ENCODE measurements at regions not wholly inside any gene's neighbourhood (a gene's known extent, or its start where the extent isn't known, plus 50 kb on each side); places are given as distances from the start of the nearest gene placed in this dataset.

DNA sequence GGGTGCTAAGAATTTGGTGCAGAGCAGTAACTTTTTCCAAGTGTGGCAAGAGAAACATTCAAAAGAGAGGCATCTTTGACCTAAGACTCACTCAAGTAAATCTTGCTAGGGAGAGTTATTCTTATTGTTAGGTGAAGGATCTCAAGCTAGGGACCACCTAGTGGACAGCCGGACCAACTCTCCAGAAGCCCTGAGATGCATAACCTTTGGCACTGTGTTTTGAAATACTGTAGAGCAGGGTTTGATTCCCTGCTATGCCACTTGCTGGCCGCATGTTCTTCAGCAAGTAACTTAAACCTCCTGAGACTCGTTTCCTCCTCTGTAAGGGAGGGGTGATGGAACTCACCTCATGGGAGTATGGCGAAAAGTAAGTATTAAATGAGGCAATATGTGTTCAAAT, 336.1 kb upstream of the ADAMTSL1 start:
- H4K91ac ChIP-seq (ENCODE audit: low read depth, low read length, poor library complexity): no peak overlapping the region
- no peak overlapping the region for H3K23ac ChIP-seq (ENCODE audit: low read depth, low read length, poor library complexity)
- H3K4me3 ChIP-seq (ENCODE audit: low read length in 2 of 2): no peak overlapping the region
- H3K18ac ChIP-seq (ENCODE audit: low read length): no peak overlapping the region
- peaks cover 0 to under 1% of the 10 kb centered on the region in 2 donors for H3K4me1 ChIP-seq (ENCODE audit: control insufficient read depth in 2 of 2, insufficient read depth in 1 of 2, low read depth in 1 of 2, low read length in 2 of 2)
- H2BK12ac ChIP-seq (ENCODE audit: low read length): no peak overlapping the region
- no peak overlapping the region for H3K9ac ChIP-seq (ENCODE audit: low read depth, low read length, poor library complexity)
- H4K8ac ChIP-seq (ENCODE audit: low read depth, low read length): no peak overlapping the region
- H3K9me3 ChIP-seq (replicated peaks in 1 of 2; ENCODE audit: control insufficient read depth in 2 of 2, insufficient read depth in 1 of 2, low read depth in 1 of 2, low read length in 2 of 2): no peaks in the 10 kb centered on the region
- no peak overlapping the region for H3K14ac ChIP-seq (ENCODE audit: low read length)
- no peak overlapping the region for H3K4ac ChIP-seq (ENCODE audit: low read length)
- WGBS, 2 donors (ENCODE audit: extremely low coverage in 2 of 2, insufficient read length in 2 of 2, insufficient replicate concordance in 1 of 2): no CpG with 5 or more reads among the region's 4 CpGs
- no peak overlapping the region for H3K27ac ChIP-seq (replicated peaks; ENCODE audit: low read length)
- H3K27me3 ChIP-seq (ENCODE audit: control insufficient read depth in 3 of 3, insufficient read depth in 3 of 3, low read depth in 1 of 3, low read length in 3 of 3): no peaks in the 10 kb centered on the region
- H2BK5ac ChIP-seq (ENCODE audit: low read length): no peak overlapping the region
- no peaks in the 10 kb centered on the region for H3K36me3 ChIP-seq (replicated peaks in 1 of 2; ENCODE audit: control insufficient read depth in 2 of 2, insufficient read depth in 2 of 2, low read length in 2 of 2)
- no peak for DNase-seq (ENCODE audit: low spot score)
- H2BK15ac ChIP-seq (ENCODE audit: low read length): no peak overlapping the region
- no peak overlapping the region for H2AK5ac ChIP-seq (ENCODE audit: low read depth, low read length)
- no peak overlapping the region for H3K4me2 ChIP-seq (ENCODE audit: insufficient read depth, low read length, poor library complexity, severe bottlenecking)
- H2BK120ac ChIP-seq (ENCODE audit: low read depth, low read length): no peak overlapping the region
- H2AFZ ChIP-seq (ENCODE audit: low read length): no peak overlapping the region
- H3K79me1 ChIP-seq (ENCODE audit: low read depth, low read length): no peaks in the 10 kb centered on the region

DNA sequence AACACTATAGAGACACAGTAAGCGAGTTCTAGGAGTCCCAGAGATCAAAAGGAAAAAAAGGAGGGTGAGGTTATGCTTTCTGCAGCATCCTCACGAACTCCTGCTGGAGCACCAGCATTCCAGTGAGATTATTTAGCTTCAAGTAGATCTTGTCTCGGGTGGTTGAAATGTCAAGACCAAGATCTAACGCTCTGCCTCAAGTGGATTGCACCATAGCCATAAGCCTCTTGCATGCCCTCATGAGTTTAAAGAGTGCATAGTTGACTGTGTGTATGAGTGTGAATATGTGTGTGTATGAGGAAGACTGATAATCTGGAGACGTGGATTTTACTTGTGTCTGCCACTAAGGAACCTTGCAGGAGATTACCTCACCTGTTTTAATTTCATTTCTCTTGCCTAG, 335.3 kb upstream of the ADAMTSL1 start:
- H3K23ac ChIP-seq (ENCODE audit: low read depth, low read length, poor library complexity): no peak overlapping the region
- H3K9ac ChIP-seq (ENCODE audit: low read depth, low read length, poor library complexity): no peak overlapping the region
- no peak overlapping the region for H2BK12ac ChIP-seq (ENCODE audit: low read length)
- H3K4ac ChIP-seq (ENCODE audit: low read length): no peak overlapping the region
- no peak overlapping the region for H3K27ac ChIP-seq (replicated peaks; ENCODE audit: low read length)
- H4K91ac ChIP-seq (ENCODE audit: low read depth, low read length, poor library complexity): no peak overlapping the region
- no peak for DNase-seq (ENCODE audit: low spot score)
- peaks cover 3% of the 10 kb centered on the region in 2 donors for H3K4me1 ChIP-seq (ENCODE audit: control insufficient read depth in 2 of 2, insufficient read depth in 1 of 2, low read depth in 1 of 2, low read length in 2 of 2)
- no peak overlapping the region for H3K18ac ChIP-seq (ENCODE audit: low read length)
- no peak overlapping the region for H2BK5ac ChIP-seq (ENCODE audit: low read length)
- H3K4me3 ChIP-seq (ENCODE audit: low read length in 2 of 2): no peak overlapping the region
- H2AK5ac ChIP-seq (ENCODE audit: low read depth, low read length): no peak overlapping the region
- no peak overlapping the region for H4K8ac ChIP-seq (ENCODE audit: low read depth, low read length)
- H2BK15ac ChIP-seq (ENCODE audit: low read length): no peak overlapping the region
- no peaks in the 10 kb centered on the region for H3K27me3 ChIP-seq (ENCODE audit: control insufficient read depth in 3 of 3, insufficient read depth in 3 of 3, low read depth in 1 of 3, low read length in 3 of 3)
- no peaks in the 10 kb centered on the region for H3K79me1 ChIP-seq (ENCODE audit: low read depth, low read length)
- no peak overlapping the region for H2BK120ac ChIP-seq (ENCODE audit: low read depth, low read length)
- H2AFZ ChIP-seq (ENCODE audit: low read length): no peak overlapping the region
- no peaks in the 10 kb centered on the region for H3K36me3 ChIP-seq (replicated peaks in 1 of 2; ENCODE audit: control insufficient read depth in 2 of 2, insufficient read depth in 2 of 2, low read length in 2 of 2)
- H3K4me2 ChIP-seq (ENCODE audit: insufficient read depth, low read length, poor library complexity, severe bottlenecking): no peak overlapping the region
- no CpG with 5 or more reads among the region's 5 CpGs for WGBS, 2 donors (ENCODE audit: extremely low coverage in 2 of 2, insufficient read length in 2 of 2, insufficient replicate concordance in 1 of 2)
- H3K9me3 ChIP-seq (replicated peaks in 1 of 2; ENCODE audit: control insufficient read depth in 2 of 2, insufficient read depth in 1 of 2, low read depth in 1 of 2, low read length in 2 of 2): no peaks in the 10 kb centered on the region
- no peak overlapping the region for H3K14ac ChIP-seq (ENCODE audit: low read length)

DNA sequence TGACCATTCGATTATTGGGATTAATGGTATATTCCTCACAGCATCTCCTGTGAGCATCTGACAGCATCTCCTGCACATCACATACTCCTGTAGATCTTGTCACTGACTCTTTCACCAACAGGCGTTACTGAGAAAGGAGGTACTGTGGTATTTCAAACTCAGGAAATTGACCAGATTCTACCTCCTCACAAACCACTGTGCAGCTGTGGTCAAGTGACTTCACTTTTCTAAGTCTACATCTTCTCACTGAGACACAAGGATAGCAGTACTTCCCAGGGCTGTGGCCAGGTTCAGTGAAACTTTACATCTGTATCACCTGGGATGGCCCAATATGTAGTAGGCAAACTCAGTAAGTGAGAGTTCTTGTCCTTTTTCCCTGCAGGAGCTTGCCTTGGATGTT, 332.3 kb upstream of the ADAMTSL1 start:
- Histone ChIP-seq H2BK12ac (ENCODE audit: low read length) (no peak overlapping the region), H2BK120ac (ENCODE audit: low read depth, low read length) (no peak overlapping the region), H3K36me3 (replicated peaks in 1 of 2; ENCODE audit: control insufficient read depth in 2 of 2, insufficient read depth in 2 of 2, low read length in 2 of 2) (no peaks in the 10 kb centered on the region), H3K4me2 (ENCODE audit: insufficient read depth, low read length, poor library complexity, severe bottlenecking) (no peak overlapping the region), H4K8ac (ENCODE audit: low read depth, low read length) (no peak overlapping the region), H3K27me3 (ENCODE audit: control insufficient read depth in 3 of 3, insufficient read depth in 3 of 3, low read depth in 1 of 3, low read length in 3 of 3) (no peaks in the 10 kb centered on the region), H3K14ac (ENCODE audit: low read length) (no peak overlapping the region), H3K18ac (ENCODE audit: low read length) (no peak overlapping the region), H3K4me3 (ENCODE audit: low read length in 2 of 2) (no peak overlapping the region), H3K4me1 (ENCODE audit: control insufficient read depth in 2 of 2, insufficient read depth in 1 of 2, low read depth in 1 of 2, low read length in 2 of 2) (peaks cover 3% of the 10 kb centered on the region in 2 donors), H2AFZ (ENCODE audit: low read length) (no peak overlapping the region), H2BK5ac (ENCODE audit: low read length) (no peak overlapping the region), H2AK5ac (ENCODE audit: low read depth, low read length) (no peak overlapping the region), H3K23ac (ENCODE audit: low read depth, low read length, poor library complexity) (no peak overlapping the region), H4K91ac (ENCODE audit: low read depth, low read length, poor library complexity) (no peak overlapping the region), H3K4ac (ENCODE audit: low read length) (no peak overlapping the region), H3K9ac (ENCODE audit: low read depth, low read length, poor library complexity) (no peak overlapping the region), H3K79me1 (ENCODE audit: low read depth, low read length) (no peaks in the 10 kb centered on the region), H3K27ac (replicated peaks; ENCODE audit: low read length) (no peak overlapping the region), H3K9me3 (replicated peaks in 1 of 2; ENCODE audit: control insufficient read depth in 2 of 2, insufficient read depth in 1 of 2, low read depth in 1 of 2, low read length in 2 of 2) (no peaks in the 10 kb centered on the region), H2BK15ac (ENCODE audit: low read length) (no peak overlapping the region)
- WGBS, 2 donors (ENCODE audit: extremely low coverage in 2 of 2, insufficient read length in 2 of 2, insufficient replicate concordance in 1 of 2): no CpG with 5 or more reads among the region's 2 CpGs
- no peak for DNase-seq (ENCODE audit: low spot score)

DNA sequence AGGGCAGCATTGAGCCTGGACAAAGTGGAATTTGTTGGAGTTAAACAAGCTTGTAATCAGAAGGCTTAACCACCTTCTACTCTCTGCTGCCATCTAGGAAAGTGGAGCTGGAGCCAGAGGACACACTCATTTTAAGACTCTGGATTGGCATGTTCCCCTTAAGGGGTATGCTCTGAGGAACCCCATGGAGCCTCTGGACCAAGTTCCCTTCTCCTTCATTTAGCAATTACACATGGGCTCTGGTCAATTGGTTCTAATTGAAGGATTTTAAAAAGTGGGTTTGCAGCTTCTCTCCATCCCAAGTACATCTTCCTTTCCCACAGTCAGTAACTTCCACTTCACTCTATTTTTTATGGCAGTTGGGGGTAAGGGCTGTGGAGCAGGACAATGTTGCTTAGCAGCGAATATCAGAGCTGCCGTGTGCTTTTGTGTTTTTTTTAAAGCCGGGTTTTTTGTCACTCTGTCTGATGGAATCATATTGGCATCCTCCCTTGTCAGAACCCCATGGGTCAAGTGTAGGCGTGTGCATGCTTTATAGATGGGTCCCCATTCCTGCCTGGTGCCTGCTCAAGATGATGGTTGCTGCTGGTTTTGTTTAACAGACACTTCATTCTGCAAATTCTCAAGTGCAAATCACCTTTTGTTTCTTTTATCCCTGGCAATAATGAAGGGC, 330.7 kb upstream of the ADAMTSL1 start:
- H3K18ac ChIP-seq (ENCODE audit: low read length): no peak overlapping the region
- no peak for DNase-seq (ENCODE audit: low spot score)
- no peak overlapping the region for H3K9ac ChIP-seq (ENCODE audit: low read depth, low read length, poor library complexity)
- no peak overlapping the region for H2BK12ac ChIP-seq (ENCODE audit: low read length)
- H4K8ac ChIP-seq (ENCODE audit: low read depth, low read length): no peak overlapping the region
- H3K27ac ChIP-seq (replicated peaks; ENCODE audit: low read length): no peak overlapping the region
- H3K14ac ChIP-seq (ENCODE audit: low read length): no peak overlapping the region
- H3K9me3 ChIP-seq (replicated peaks in 1 of 2; ENCODE audit: control insufficient read depth in 2 of 2, insufficient read depth in 1 of 2, low read depth in 1 of 2, low read length in 2 of 2): no peaks in the 10 kb centered on the region
- H2AFZ ChIP-seq (ENCODE audit: low read length): peak overlapping the region; percentile 21
- peaks cover 3% of the 10 kb centered on the region in 2 donors for H3K4me1 ChIP-seq (ENCODE audit: control insufficient read depth in 2 of 2, insufficient read depth in 1 of 2, low read depth in 1 of 2, low read length in 2 of 2)
- H2BK15ac ChIP-seq (ENCODE audit: low read length): no peak overlapping the region
- no peak overlapping the region for H2BK120ac ChIP-seq (ENCODE audit: low read depth, low read length)
- no peak overlapping the region for H3K4ac ChIP-seq (ENCODE audit: low read length)
- no peak overlapping the region for H3K23ac ChIP-seq (ENCODE audit: low read depth, low read length, poor library complexity)
- H3K27me3 ChIP-seq (ENCODE audit: control insufficient read depth in 3 of 3, insufficient read depth in 3 of 3, low read depth in 1 of 3, low read length in 3 of 3): no peaks in the 10 kb centered on the region
- H3K36me3 ChIP-seq (replicated peaks in 1 of 2; ENCODE audit: control insufficient read depth in 2 of 2, insufficient read depth in 2 of 2, low read length in 2 of 2): no peaks in the 10 kb centered on the region
- no peak overlapping the region for H2AK5ac ChIP-seq (ENCODE audit: low read depth, low read length)
- no peaks in the 10 kb centered on the region for H3K79me1 ChIP-seq (ENCODE audit: low read depth, low read length)
- no peak overlapping the region for H3K4me3 ChIP-seq (ENCODE audit: low read length in 2 of 2)
- no peak overlapping the region for H2BK5ac ChIP-seq (ENCODE audit: low read length)
- WGBS, 2 donors (ENCODE audit: extremely low coverage in 2 of 2, insufficient read length in 2 of 2, insufficient replicate concordance in 1 of 2): no CpG with 5 or more reads among the region's 4 CpGs
- no peak overlapping the region for H3K4me2 ChIP-seq (ENCODE audit: insufficient read depth, low read length, poor library complexity, severe bottlenecking)
- no peak overlapping the region for H4K91ac ChIP-seq (ENCODE audit: low read depth, low read length, poor library complexity)
